GM04504 (cell line): ENCODE measurements at regions not wholly inside any gene's neighbourhood (a gene's known extent, or its start where the extent isn't known, plus 50 kb on each side); places are given as distances from the start of the nearest gene placed in this dataset.

Experiments used
- DNase-seq: peaks from one replicate; pipeline ENCODE4 v3.0.0-alpha.2; 2012; ENCODE audit warnings: low read depth

DNA sequence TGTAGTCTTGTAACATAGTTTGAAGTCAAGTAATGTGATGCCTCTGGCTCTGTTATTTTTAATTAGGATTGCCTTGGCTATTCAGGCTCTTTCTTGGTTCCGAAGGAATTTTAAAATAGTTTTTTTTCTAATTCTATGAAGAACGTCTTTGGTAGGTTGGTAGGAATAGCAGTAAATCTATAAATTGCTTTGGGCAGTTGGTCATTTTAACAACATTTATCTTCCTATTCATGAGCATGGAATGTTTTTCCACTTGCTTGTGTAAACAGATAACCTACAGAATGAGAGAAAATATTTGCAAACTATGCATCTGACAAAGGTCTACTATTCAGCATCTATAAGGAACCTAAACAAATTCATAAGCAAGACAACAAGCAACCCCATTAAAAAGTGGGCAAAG is 173.2 kb upstream of the TRPC7 start:
- DNase-seq: no peak

DNA sequence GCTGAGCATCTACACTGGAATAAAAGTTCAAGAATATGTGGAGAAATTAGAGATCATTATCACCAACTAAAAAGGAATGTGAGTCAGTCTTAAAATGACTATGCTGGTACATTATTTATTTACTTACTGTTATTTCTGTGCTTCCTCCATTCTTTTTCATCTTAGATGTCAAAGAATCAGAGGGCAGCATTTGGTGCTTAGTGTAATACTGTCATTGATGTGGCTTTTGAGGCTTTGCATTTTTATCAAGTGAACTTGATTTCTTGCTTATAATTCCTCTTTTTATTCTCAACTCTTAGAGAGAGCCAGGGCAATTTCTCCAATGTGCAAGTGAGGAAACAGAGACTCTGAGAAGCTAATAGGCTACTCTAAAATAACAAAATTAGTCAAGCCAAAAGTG is 163.7 kb upstream of the TRPC7 start:
- no peak for DNase-seq

DNA sequence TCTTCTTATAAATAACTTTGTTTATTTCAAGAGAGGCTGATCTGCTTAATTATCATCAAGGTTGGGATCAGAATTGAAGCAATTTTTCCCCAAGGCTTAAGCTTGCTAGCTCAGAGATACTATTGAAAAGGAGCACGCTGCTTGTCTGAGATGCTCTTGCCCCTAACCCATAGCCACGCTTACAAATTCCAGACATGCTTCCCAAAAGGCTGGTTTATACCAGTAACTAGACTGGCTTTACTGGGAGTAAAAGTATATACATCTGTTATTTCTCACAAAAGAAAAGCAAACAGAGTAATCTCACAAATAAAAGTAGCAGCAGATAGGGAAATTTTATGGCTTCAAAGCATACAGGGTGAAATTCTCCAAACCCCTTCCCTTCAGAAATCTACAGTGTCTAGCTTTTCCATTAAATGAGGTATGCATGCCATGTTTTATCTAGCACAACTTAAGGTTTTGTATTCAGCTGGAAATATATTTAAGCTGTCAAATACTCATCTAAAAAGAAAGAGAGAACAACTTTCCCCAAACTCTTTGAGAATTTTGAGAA is 163.2 kb upstream of the TRPC7 start:
- DNase-seq: no peak

DNA sequence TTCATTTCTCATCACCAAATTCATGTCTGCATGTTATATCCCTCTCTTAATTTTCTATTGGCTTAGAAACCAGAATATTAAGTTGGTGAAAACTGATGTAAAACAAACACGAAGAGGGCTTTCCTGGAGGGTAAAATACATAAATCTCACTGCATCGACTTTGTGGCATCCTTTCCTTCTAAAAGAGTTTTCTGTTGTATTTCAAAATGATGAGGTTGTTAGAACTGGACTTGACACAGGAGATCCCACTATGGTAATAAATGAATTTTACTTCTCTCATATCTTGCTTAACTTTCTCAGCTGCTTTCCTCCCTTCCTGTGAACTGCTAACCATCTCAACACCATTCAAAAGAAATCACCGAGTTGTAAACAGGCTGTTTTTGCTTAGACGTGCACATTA is 162.0 kb upstream of the TRPC7 start:
- DNase-seq: no peak

DNA sequence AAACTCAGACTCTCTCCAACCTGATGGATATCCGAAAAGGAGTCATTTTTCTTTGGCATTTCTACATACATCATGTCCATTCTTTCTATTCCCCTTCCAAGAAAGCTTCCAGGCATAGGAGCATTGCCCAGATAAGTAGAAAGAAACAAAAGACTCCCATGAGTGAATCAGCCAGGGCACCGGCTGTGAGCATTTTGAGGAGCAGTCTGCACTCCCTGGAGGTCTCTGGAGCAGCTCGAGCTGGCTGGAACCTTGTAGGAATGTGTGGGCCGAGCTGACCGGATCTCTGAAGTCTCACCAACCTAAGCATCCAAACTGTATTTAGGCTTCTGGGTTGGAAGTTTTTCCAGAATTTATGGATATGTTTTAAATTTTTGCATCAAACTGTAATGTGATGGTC is 161.4 kb upstream of the TRPC7 start:
- no peak for DNase-seq

DNA sequence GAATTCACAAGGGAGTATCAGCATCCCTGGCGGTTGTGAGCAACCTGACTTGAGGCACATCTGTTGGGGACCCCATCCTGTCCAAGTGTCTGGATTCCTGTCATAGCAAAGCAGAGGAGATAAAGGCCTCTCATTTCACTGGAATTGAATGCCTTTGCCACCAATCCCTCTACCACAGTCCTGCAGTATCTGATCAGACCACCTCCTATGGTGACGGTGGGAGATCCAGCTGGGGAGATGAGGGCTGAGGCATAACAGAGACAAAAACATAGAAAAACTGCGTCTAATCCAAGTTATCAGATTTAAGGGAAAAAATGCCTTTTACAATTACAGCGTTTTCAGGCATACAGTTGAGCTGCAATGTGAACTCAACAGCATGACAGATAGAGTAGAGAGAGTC is 160.7 kb upstream of the TRPC7 start:
- no peak for DNase-seq

DNA sequence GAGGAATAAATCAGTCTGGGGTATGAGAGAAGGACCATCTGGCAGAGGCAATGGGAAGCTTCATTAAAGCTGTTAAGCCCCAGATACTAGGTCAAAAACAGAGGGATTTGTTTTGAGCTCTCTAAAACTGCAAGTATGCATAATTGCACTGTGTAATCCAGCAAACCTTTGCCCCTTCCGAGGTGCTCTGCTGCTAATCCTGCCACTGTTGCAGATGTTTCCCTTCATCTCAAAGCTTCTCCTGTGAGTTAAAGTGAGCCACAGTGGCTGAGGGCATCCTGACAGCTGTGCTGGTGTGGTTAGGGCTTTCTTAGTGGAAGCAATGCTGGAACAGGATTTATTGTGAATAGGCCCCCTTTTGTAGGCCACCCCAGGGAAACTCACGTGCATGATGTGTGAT is 160.3 kb upstream of the TRPC7 start:
- DNase-seq: no peak

DNA sequence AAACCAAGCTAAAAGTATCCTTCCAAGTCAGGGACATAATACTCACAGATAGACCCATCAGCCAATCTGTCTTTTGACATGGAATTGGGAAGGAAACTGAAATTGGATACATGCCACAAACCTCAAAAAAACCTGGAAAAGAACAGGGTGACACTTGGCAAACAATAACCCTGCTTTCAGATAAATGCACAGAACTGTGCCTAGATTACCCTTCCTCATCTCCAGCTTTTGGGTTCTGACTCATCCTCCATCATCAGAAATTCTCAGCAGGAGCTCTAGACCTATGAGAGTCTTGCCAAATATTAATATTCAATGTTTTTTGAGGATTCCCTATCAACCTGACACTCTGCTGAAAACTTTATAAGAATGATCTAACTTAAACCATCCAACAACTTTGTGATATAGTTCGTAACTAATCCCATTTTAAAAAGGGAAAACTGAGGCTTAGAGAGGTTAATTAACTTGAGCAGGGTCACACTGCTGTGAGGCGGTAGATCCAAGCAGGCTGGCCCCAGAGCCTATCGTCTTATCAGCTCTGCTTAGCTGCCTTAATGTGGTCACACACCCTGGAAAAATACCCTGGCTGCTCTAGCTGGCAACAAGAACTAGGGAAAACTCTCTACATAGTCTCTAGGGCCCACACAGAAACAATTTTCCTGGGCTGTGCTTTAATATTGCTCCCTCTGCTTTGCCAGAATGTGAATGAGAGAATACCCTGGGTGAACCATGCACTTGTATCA is 157.0 kb upstream of the TRPC7 start:
- no peak for DNase-seq

DNA sequence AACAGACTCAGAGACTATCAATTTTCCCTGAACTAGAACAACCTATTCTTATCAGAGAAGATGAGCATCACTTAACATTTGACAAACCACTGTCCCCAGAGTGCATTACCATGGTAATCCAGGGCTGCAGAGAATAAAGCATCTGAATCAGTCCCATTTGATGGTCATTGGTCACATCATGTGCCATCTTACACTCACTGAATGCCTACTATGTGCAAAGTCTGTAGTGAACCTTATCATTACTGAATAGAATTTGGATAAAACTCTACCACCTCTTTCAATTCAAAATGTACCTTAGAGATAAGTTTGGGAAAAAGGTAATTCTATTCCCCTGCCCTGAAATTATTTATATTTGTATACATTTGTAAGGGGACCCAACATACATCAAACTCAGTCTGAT is 156.4 kb upstream of the TRPC7 start:
- no peak for DNase-seq

DNA sequence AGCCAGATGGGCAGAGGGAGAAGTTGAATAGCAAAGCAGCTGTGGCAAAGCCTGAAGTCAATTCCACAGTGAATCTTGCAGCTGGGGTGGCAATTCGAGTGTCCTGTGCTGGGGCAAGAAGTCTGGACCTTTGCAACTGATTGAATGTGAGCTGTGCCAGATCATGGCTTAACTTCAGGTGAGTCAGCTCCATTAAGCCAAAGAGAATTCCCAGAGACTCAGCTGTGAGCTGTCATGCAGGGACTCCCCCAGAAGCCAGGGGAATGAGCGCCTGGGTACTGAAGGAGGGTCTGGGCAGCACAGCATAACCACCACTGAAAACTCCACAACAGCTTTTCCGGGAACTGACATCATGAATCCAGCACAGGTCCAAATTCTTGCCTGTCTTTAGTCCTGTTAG is 153.5 kb upstream of the TRPC7 start:
- no peak for DNase-seq

DNA sequence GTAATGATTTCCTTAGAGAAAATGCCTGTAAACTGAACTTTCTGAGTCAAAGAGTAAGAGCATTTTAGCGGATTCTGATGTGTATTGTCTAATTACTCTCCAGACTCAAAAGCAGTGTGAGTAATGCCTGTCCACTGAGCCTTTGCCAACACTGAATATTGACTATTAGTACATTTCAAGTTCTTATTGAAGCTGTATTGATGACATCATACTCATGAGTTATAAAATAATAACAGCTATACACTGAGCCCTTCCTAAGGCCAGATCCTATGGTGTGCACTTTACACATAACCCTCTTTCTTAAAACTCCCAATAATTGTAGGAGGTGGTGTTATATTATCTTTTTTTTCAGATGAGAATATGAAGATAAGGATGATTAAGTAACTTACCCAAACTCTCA is 152.8 kb upstream of the TRPC7 start:
- DNase-seq: no peak

DNA sequence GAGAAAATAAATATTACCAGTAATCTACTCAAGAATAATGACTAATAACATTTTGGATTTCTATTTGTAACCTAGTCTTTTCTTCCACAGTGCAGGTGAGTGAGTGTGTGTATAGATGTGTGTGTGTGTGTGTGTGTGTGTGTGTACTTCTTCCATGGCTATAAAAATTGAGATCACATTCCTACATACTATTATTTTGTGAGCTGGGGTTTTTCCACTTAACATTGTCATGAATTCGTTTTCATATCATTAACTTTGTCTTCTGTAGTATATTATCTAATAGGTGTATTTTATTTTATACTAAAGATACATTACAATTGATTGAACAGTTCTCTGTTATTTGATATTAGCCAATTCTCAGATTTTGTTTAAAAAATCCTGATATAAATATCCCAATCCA is 152.4 kb upstream of the TRPC7 start:
- no peak for DNase-seq

DNA sequence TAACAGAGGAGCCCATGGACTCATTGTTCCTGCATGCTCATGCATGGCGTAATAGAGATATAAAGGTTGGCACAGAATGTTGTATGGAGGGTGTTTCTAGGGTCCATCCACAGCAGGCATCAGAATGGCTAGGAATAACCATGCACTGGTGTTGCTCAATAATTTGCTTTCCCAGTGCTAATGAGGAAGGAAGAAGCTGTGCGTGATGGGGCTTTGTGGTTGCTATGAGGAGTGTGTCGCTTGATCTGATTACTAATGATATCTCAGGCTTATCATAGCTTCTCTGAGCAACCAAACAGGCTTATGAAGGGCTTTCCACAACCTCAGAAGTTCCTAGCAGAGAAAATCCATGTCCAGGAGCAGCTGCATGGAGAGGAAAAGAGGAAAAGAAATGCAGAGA is 151.3 kb upstream of the TRPC7 start:
- DNase-seq: no peak

DNA sequence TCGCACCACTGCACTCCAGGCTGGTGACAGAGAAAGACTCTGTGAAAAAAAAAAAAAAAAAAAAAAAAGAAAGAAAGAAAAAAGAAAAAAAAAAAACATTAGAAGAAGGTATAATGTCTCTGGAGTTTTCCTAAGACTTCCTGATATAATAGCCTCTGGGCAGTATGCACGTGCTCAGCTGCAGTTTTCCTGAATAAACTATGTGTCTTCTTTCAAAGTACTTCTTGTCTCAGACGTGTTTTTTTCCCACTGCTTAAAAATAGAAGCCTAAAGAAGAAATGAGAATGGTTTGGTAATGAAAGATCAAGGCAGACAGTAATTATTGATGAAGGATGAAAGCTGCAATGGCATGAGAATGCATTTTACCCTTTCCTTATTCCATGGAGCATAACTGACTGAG is 148.1 kb upstream of the TRPC7 start:
- DNase-seq: no peak

DNA sequence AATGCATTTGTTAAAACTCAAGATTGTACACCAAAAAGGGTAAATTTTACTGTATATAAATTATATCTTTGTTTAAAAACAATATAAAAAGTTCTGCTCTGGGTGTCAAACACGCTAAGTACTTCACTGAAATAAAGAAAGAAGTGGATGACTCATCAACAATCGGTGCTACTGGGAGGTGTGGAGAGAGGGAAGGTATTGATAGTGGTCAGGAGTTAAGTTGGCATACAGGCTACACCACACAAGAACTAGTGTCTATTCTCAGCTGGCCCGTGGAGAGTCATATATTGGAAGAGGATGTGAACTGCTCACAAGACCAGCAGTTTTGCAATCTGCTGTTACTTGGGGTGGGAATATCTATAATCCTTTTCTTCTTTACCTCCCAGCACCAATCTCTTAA is 145.7 kb upstream of the TRPC7 start:
- no peak for DNase-seq

DNA sequence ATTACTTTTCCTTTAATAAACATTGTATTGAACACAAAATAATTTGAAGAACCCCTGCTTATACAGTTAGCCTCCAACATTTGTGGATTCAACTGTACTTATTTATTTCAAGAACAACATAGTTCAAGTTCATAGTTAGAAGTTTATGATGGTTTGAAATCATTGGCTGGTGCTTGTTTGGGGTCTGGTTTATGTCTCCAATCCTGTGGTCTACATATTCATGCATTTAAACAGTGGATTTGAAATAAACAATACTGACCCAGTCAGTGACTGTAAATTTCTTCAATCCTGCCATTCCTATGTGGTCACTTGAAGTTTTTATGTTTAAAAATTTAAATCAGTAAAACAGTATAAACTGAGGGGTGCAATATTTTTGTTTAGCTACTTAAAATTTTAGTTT is 145.1 kb upstream of the TRPC7 start:
- DNase-seq: no peak

DNA sequence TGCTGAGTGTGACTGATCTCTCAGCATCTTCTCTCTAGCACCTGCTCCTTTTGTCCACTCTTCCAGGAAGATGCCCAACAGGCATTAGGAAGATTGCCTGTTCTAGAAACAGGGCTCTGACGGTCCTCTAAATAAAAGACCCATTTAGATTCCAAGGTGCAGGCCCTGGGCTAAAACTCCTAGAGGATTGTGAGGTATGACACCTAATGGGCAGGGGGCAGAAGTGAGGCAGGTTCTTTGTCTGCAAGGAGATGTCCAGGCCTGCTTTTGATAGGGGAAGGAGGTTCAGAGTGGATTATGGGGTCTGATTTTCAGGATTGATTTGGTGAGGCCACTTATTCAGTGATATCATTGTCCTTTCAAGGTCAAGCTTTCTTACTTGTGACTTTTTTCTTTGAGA is 140.8 kb upstream of the TRPC7 start:
- no peak for DNase-seq

DNA sequence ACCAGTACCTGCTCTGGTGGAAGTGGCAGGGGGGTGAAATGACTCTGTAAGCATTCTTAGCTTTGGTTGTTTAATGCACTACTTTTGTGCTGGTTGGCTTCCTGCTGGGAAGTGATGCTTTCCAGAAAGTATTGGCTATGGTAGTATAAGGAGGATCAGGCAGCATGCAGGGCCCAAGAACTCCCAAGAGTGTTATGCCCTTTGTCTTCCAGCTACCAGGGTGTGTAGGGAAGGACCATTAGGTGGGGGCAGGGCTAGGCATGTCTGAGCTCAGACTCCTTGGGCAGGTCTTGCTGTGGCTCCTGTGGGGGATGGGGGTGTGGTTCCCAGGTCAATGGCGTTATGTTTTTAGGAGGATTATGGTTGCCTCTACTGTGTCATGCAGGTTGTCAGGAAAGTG is 135.8 kb upstream of the TRPC7 start:
- no peak for DNase-seq

DNA sequence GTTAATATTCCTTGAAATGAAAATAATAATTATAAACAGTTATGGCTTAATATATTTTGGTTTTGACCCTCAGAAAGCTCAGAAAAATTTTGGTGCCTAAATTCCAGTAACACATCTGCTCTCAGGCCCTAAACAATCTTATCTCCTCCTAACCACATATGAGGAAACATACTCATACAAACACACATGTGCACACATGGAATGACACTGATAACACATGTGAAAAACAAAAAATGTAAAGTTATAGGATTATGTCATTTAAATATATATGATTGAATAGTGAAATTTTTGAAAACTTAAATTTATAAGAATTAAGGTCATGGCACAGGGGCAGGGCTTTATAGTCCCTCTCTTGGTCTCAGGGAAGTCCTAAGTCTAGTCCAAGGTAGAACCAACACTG is 127.2 kb upstream of the TRPC7 start:
- DNase-seq: no peak

DNA sequence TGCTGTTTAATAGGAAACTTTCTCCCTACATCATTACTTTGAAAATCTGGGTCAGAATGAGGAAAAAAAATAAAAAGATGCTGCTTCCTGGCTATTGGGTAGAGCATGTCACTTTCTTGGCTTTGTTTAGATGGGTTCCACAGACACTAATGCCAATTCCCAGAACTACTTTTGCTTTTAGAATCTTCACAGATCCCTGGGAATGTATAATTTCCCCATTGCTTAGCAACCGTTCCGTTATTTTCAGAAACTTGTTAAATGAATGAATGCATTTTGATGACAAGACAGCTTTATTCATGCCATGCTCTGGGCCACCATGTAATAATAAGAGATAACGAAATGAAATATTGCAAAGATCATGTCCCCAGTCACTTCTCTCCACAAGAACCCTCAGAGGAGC is 126.5 kb upstream of the TRPC7 start:
- no peak for DNase-seq

DNA sequence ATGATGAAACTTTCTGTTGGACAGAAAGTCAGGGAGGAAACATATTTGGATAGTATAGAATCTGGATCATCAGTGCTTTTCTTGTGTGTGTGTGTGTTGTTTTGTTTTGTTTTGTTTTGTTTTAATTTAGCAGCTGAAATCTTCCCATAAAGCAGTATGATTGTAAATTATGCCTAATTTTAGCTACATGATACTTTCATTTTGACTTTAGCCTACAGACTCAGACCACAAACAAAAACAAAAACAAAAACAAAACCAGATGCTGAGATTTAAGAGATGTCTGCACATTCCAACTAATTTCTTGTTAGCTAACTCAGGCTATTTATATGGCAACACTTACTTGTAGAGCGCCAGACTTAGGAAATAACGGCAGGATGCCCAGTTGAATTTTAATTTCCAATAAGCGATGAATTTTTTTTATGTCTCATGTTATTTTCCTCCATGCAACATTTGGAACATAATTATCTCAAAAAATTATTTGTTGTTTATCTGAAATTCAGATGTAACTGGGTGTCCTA is 119.5 kb upstream of the TRPC7 start:
- no peak for DNase-seq

DNA sequence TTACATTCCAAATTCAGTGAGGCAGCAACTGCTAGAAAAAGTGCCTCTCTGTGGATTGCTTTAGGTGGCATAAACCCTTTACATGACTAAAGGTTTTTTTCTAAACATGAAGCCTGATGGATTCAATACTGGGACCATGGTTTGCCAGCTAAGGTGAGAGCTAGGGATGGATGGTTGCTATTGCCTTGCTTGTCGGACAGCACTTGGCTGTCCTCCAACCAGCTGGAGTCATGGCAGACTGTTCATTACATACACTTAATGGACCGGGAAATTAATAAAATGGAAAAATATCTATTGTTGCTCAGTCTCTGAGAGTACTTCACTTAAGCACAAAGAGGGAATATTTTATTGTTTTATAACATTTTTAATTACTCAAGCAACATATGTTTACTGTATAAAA is 116.9 kb upstream of the TRPC7 start:
- DNase-seq: no peak

DNA sequence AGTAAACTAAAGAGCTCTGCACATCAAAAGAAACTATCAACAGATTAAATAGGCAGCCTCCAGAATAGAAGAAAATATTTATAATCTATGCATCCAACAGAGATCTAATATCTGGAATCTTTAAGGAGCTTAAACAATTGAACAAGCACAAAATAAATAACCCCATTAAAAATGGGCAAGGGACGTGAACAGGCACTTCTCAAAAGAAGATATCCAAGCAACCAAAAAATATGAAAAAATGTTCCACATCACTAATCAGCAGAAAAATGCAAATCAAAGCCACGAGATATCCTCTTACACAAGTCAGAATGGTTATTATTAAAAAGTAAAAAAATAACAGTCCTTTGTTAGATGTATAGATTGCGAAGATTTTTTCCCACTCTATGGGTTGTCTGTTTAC is 109.1 kb upstream of the TRPC7 start:
- DNase-seq: no peak

DNA sequence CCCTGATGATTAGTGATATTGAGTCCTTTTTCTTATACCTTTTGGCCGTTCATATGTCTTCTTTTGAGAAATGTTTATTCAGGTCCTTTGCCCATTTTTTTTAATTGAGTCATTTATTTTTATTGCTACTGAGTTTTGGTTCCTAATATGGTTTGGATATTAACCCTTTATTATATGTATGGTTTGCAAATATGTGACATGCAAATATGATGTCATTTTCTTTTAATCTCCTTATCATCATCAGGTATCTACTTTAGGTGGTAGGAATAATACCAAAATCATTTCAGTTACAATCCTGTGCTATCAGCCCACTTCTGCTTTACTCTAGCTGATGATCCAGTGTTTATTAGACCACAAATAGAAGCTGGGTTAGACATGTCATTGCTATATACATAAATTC is 102.3 kb upstream of the TRPC7 start:
- no peak for DNase-seq
